ENCODE measurements at regions not wholly inside any gene's neighbourhood (a gene's known extent, or its start where the extent isn't known, plus 50 kb on each side); places are given as distances from the start of the nearest gene placed in this dataset.

GRCh38 chr6:156164701-156165452 lies 612.3 kb upstream of the ARID1B start:
- H3K4me3 ChIP-seq (replicated peaks; ENCODE audit: low read depth, low read length) = no peak overlapping the region
- no peak for TF ChIP-seq CTCF (IDR thresholded peaks at IDR 0.05; ENCODE audit: low read depth, low read length, missing control alignments)
- no peak for DNase-seq (ENCODE audit: extremely low read depth, low read depth)

- no peak for TF ChIP-seq CTCF (IDR thresholded peaks at IDR 0.05; ENCODE audit: low read depth, low read length, missing control alignments)
- no peak overlapping the region for H3K4me3 ChIP-seq (replicated peaks; ENCODE audit: low read depth, low read length)
- no peak for DNase-seq (ENCODE audit: extremely low read depth, low read depth)
Observed at GRCh38 chr6:156163311-156163710, 613.9 kb upstream of the ARID1B start.

- TF ChIP-seq CTCF (IDR thresholded peaks at IDR 0.05; ENCODE audit: low read depth, low read length, missing control alignments) = no peak
- H3K4me3 ChIP-seq (replicated peaks; ENCODE audit: low read depth, low read length) = no peak overlapping the region
- no peak for DNase-seq (ENCODE audit: extremely low read depth, low read depth)
Observed at GRCh38 chr6:156161471-156161870, 615.7 kb upstream of the ARID1B start.

- TF ChIP-seq CTCF (IDR thresholded peaks at IDR 0.05; ENCODE audit: low read depth, low read length, missing control alignments) = no peak
- no peak for DNase-seq (ENCODE audit: extremely low read depth, low read depth)
- no peak overlapping the region for H3K4me3 ChIP-seq (replicated peaks; ENCODE audit: low read depth, low read length)
Observed at GRCh38 chr6:156160795-156161165, 616.4 kb upstream of the ARID1B start.

GRCh38 chr6:156160007-156160794 lies 617.0 kb upstream of the ARID1B start:
- TF ChIP-seq CTCF (IDR thresholded peaks at IDR 0.05; ENCODE audit: low read depth, low read length, missing control alignments) = no peak
- H3K4me3 ChIP-seq (replicated peaks; ENCODE audit: low read depth, low read length) = no peak overlapping the region
- no peak for DNase-seq (ENCODE audit: extremely low read depth, low read depth)

GRCh38 chr6:156154896-156155295 lies 622.3 kb upstream of the ARID1B start:
- no peak for TF ChIP-seq CTCF (IDR thresholded peaks at IDR 0.05; ENCODE audit: low read depth, low read length, missing control alignments)
- no peak for DNase-seq (ENCODE audit: extremely low read depth, low read depth)
- no peak overlapping the region for H3K4me3 ChIP-seq (replicated peaks; ENCODE audit: low read depth, low read length)
